Heart left ventricle (tissue), 13 donors: ENCODE measurements at regions not wholly inside any gene's neighbourhood (a gene's known extent, or its start where the extent isn't known, plus 50 kb on each side); places are given as distances from the start of the nearest gene placed in this dataset.

Experiments used
- POLR2A ChIP-seq, 2 donors: fragments of 450-650 bp; IDR thresholded peaks; one replicate each; pipeline ENCODE4 v1.6.1; 2017; ENCODE audit warnings: antibody characterized with exemption in 2 of 2, mild to moderate bottlenecking in 2 of 2, moderate library complexity in 2 of 2
- TF ChIP-seq, protein P1 (sequence below), 12 donors: fragments of 200-600 bp; sonication (generic) in 4 of 12; IDR thresholded peaks; one replicate each; pipeline versions ENCODE4 v1.5.0 to v1.8.0; 2018 to 2022; ENCODE audit warnings: antibody characterized with exemption in 12 of 12, mild to moderate bottlenecking in 5 of 12
- donor health status: ischemic (EF 13 %, LVEDD 7.1; RV severe dilation, severe dysfunction).
- donor health status: DM: no; HTN: yes; CAD: no.
- donor health status: DM: no; HTN: no; CAD: no.
- donor health status: ischemic (EF 25% LVEDD 6.9; RV normal size, moderate dysfunction).
- donor health status: ischemic (EF 25% LVEDD 5.7; RV mildly dilated, moderate dysfunction).
- donor health status: ischemic (EF 35%, LVEDD 5.7; RV mildly dilated, moderate dysfunction).
- donor health status: nonischemic (EF 11% LVEDD 7.7; RV severe dilation, severe dysfunction).
- donor health status: DM: yes; HTN: yes; CAD: no.
- donor health status: PGD.
- donor health status: ischemic (EF 29% LVEDD 5.4; RV normal size, mild dysfunction).
- donor health status: nonischemic (EF 23%, LVEDD 6.1; RV moderate dilation, normal function).

DNA sequence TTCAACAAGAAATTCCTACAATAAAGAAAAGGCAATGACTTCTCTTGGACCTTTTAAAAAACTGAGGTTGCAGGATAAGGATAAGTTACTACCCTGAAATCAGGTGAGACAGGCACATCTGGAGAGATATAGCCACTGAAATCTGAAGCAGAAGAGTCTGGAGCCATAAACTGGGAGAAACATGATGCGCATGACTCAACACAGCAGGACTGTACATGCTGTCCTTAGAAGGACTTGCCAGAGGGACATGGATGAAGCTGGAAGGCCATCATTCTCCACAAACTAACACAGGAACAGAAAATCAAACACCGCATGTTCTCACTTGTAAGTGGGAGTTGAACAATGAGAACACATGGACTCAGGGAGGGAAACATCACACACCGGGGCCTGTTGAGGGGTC is 1020.2 kb downstream of the AGBL1 start:
- TF ChIP-seq, protein P1, sequence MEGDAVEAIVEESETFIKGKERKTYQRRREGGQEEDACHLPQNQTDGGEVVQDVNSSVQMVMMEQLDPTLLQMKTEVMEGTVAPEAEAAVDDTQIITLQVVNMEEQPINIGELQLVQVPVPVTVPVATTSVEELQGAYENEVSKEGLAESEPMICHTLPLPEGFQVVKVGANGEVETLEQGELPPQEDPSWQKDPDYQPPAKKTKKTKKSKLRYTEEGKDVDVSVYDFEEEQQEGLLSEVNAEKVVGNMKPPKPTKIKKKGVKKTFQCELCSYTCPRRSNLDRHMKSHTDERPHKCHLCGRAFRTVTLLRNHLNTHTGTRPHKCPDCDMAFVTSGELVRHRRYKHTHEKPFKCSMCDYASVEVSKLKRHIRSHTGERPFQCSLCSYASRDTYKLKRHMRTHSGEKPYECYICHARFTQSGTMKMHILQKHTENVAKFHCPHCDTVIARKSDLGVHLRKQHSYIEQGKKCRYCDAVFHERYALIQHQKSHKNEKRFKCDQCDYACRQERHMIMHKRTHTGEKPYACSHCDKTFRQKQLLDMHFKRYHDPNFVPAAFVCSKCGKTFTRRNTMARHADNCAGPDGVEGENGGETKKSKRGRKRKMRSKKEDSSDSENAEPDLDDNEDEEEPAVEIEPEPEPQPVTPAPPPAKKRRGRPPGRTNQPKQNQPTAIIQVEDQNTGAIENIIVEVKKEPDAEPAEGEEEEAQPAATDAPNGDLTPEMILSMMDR (IDR thresholded peaks at IDR 0.05), result no peak
- no peak for TF ChIP-seq POLR2A (IDR thresholded peaks at IDR 0.05)
